Prostate gland (tissue), 2 donors: ENCODE measurements at regions not wholly inside any gene's neighbourhood (a gene's known extent, or its start where the extent isn't known, plus 50 kb on each side); places are given as distances from the start of the nearest gene placed in this dataset.

ENCODE experiments used
- DNase-seq: peaks from one replicate; pipeline ENCODE4 v3.0.0-alpha.2; 2019; ENCODE audit warnings: low spot score
- H3K27ac ChIP-seq, 2 donors: fragments of 200-600 bp; sonication (generic); 2 replicates each; pipeline ENCODE4 v1.5.1; 2017 to 2019
- H3K27me3 ChIP-seq: fragments of 200-600 bp; sonication (generic); replicated peaks from 2 replicates; pipeline ENCODE4 v1.5.1; 2019; ENCODE audit not compliant: insufficient read depth
- H3K36me3 ChIP-seq, 2 donors: fragments of 200-600 bp; sonication (generic); 1 replicate in 1 of 2; 2 replicates in 1 of 2; pipeline versions ENCODE4 v1.5.1 to v1.8.1; 2017 to 2019
- H3K4me1 ChIP-seq: fragments of 200-600 bp; sonication (generic); replicated peaks from 2 replicates; pipeline ENCODE4 v1.5.1; 2019
- H3K4me3 ChIP-seq, 2 donors: fragments of 200-600 bp; sonication (generic); 2 replicates each; pipeline ENCODE4 v1.5.1; 2017 to 2019
- H3K9me3 ChIP-seq: fragments of 200-600 bp; sonication (generic); 2 replicates; pipeline ENCODE4 v1.5.1; 2017
- CTCF ChIP-seq, 4 experiments: fragments of 200-600 bp in 2 of 4; fragments of 450-650 bp in 2 of 4; sonication (generic) in 2 of 4; IDR thresholded peaks; 1 replicate in 3 of 4; 2 replicates in 1 of 4; pipeline ENCODE4 v1.5.1; 2016 to 2019; ENCODE audit warnings: antibody characterized with exemption in 4 of 4, mild to moderate bottlenecking in 2 of 4, moderate library complexity in 2 of 4
- POLR2A ChIP-seq: fragments of 450-650 bp; IDR thresholded peaks from one replicate; pipeline ENCODE4 v1.6.1; 2016; ENCODE audit warnings: antibody characterized with exemption, mild to moderate bottlenecking
- POLR2AphosphoS5 ChIP-seq: sonication (generic); formaldehyde crosslinking; IDR thresholded peaks from one replicate; pipeline ENCODE4 v1.6.1; 2017; ENCODE audit warnings: antibody characterized with exemption
- WGBS: methylation state at CpG from one replicate; pipeline ENCODE4 v1.1.5; 2018; 5-methylcytosine and 5-hydroxymethylcytosine counted together
- intact Hi-C: fragments of 100-400 bp; cut with DNase I; formaldehyde crosslinking; loops from one replicate; pipeline ENCODE4 v1.14.2; 2022
- small RNA-seq, 2 donors: library from RNA; depleted of rRNA; stranded (forward); fragments of <200 nt; gene quantifications; one replicate each; pipeline ENCODE3, GENCODE V24; 2016

GRCh38 chr6:102309700-102310099, 916.2 kb downstream of the GRIK2 start:
- WGBS = 83% methylated on average over 1 of the region's 1 CpG
- TF ChIP-seq CTCF (IDR thresholded peaks at IDR 0.05) = no peak
- no peak for TF ChIP-seq POLR2AphosphoS5
- TF ChIP-seq POLR2A = no peak
- intact Hi-C loops = no loop called here

DNA sequence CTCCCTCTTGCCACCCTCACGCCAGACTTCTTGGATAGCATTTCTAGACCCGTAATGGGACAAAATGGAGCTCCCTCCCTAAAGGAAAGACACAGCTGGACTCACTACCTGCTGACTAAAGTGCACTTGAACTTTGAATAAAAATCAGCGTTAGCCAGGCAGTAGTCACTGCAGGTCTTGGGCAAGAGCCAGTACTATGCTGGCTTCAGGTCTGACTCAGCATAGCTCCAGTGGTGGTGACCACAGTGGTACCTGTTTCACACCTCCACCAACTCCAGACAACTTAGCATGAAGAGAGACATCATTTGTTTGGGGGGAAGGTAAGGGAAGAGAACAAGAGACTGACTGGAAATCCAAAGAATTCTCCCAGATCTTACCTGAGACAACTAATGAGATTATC, 906.8 kb downstream of the GRIK2 start:
- intact Hi-C loops = no loop called here
- Histone ChIP-seq H3K36me3 (no peaks in the 10 kb centered on the region), H3K27ac (no peak overlapping the region), H3K9me3 (no peaks in the 10 kb centered on the region), H3K4me3 (no peak overlapping the region), H3K27me3 (no peaks in the 10 kb centered on the region), H3K4me1 (no peaks in the 10 kb centered on the region)
- TF ChIP-seq POLR2A = no peak
- no peak for TF ChIP-seq CTCF (IDR thresholded peaks at IDR 0.05)
- TF ChIP-seq POLR2AphosphoS5 = no peak
- 84% methylated on average over 3 of the region's 3 CpGs for WGBS
- DNase-seq = no peak

More at GRCh38 chr6:102309700-102310099, 916.2 kb downstream of the GRIK2 start:
- no peak for DNase-seq
- Histone ChIP-seq H3K27me3 (no peaks in the 10 kb centered on the region), H3K36me3 (no peaks in the 10 kb centered on the region), H3K4me1 (no peaks in the 10 kb centered on the region), H3K27ac (no peak overlapping the region), H3K4me3 (no peak overlapping the region), H3K9me3 (no peaks in the 10 kb centered on the region)

DNA sequence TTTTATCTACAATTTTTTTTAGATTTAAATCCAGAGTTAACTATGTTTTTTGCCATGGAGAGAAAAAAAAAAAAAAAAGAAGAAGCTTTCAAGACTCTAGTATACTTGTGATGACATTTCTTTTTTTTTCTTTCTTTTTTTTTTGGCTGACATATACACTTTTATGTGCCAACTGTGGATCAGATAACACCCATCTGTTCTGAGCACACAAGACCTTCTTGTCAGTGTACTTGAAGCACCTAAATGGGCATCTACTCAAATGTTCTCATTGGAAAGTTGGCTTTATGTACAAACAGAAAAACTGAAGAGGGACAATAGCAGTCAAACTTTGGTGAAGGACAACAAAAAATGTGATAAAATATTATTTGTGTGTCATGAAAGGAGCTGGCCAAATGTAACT, 904.5 kb downstream of the GRIK2 start:
- DNase-seq = no peak
- no peaks in the 10 kb centered on the region for H3K4me1 ChIP-seq
- intact Hi-C loops = no loop called here
- H3K4me3 ChIP-seq = no peak overlapping the region
- H3K27ac ChIP-seq = no peak overlapping the region
- H3K9me3 ChIP-seq = no peaks in the 10 kb centered on the region
- no peak for TF ChIP-seq POLR2A
- no peaks in the 10 kb centered on the region for H3K27me3 ChIP-seq
- no peaks in the 10 kb centered on the region for H3K36me3 ChIP-seq

Small RNA genes lying in the stretch of these regions (small RNA-seq; reads per million reads assigned to genes)
- gene RF00438 = 0 reads per million in 2 donors
